ENCODE measurements at regions not wholly inside any gene's neighbourhood (a gene's known extent, or its start where the extent isn't known, plus 50 kb on each side); places are given as distances from the start of the nearest gene placed in this dataset.

DNA sequence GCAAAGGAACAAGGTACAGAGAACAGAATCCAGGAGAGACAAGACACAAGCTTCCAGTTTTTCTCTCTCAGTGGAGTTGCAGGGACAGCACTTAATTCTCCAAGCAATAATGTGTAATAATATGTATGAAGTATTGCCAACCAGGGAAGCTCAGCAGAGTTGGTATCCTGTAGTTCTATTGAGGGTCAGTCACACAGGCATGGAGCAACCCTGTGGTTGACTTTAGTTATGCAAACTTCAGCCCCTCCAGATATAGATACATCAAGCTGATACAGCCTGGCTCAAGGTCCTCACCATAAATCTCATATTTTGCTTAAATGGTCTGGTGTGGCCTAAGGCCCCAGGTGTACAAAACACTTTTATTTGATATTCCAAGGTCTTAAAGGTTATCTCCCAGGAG, 248.6 kb upstream of the EPHA5 start:
- Histone ChIP-seq H3K9ac (ENCODE audit: low read depth, low read length, poor library complexity, severe bottlenecking) (no peak overlapping the region), H3F3A (ENCODE audit: low read depth) (no peaks in the 10 kb centered on the region), H3K27me3 (ENCODE audit: insufficient read depth, low read length, poor library complexity, severe bottlenecking) (no peaks in the 10 kb centered on the region), H3K9me3 (ENCODE audit: insufficient read depth, low read depth, low read length) (no peaks in the 10 kb centered on the region), H2AFZ (ENCODE audit: low read length) (no peak overlapping the region), H3K9me2 (replicated peaks; ENCODE audit: low read depth, low read length) (no peaks in the 10 kb centered on the region), H3K4me1 (ENCODE audit: insufficient read depth, low read length, poor library complexity, severe bottlenecking) (no peaks in the 10 kb centered on the region), H4K20me1 (ENCODE audit: insufficient read depth, low read length, poor library complexity, severe bottlenecking) (no peaks in the 10 kb centered on the region), H3K4me2 (ENCODE audit: low read depth, low read length, poor library complexity, severe bottlenecking) (no peak overlapping the region), H3K36me3 (ENCODE audit: insufficient read depth, low read length) (no peaks in the 10 kb centered on the region), H3K79me2 (ENCODE audit: insufficient read depth, low read length) (no peaks in the 10 kb centered on the region), H3K4me3 (ENCODE audit: low read length, poor library complexity, severe bottlenecking) (no peak overlapping the region)
- TF ChIP-seq, protein P1, sequence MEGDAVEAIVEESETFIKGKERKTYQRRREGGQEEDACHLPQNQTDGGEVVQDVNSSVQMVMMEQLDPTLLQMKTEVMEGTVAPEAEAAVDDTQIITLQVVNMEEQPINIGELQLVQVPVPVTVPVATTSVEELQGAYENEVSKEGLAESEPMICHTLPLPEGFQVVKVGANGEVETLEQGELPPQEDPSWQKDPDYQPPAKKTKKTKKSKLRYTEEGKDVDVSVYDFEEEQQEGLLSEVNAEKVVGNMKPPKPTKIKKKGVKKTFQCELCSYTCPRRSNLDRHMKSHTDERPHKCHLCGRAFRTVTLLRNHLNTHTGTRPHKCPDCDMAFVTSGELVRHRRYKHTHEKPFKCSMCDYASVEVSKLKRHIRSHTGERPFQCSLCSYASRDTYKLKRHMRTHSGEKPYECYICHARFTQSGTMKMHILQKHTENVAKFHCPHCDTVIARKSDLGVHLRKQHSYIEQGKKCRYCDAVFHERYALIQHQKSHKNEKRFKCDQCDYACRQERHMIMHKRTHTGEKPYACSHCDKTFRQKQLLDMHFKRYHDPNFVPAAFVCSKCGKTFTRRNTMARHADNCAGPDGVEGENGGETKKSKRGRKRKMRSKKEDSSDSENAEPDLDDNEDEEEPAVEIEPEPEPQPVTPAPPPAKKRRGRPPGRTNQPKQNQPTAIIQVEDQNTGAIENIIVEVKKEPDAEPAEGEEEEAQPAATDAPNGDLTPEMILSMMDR (conservative IDR thresholded peaks at IDR 0.05; ENCODE audit: low read length), result no peak
- no peak for TF ChIP-seq EZH2phosphoT487 (IDR thresholded peaks at IDR 0.05; ENCODE audit: borderline replicate concordance)

DNA sequence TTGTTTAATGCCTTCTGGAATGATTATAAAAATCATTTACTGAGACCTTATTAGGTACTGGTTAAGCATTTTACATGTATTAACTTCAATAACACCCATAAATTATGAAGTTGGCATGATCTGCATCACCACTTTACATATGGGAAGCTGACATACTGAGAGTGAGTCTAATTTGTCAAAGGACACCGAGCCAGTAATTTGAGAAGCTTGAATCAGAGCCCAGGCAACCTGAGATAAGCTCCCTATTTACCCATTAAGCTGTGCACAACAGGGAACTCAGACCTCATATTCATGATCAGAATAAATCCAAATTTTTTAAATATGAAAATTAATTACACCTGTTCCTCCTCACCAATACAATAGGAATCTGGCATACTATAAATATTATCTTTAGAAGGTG, 247.9 kb upstream of the EPHA5 start:
- Histone ChIP-seq H2AFZ (ENCODE audit: low read length) (no peak overlapping the region), H3K9me3 (ENCODE audit: insufficient read depth, low read depth, low read length) (no peaks in the 10 kb centered on the region), H3K4me1 (ENCODE audit: insufficient read depth, low read length, poor library complexity, severe bottlenecking) (no peaks in the 10 kb centered on the region), H3K4me3 (ENCODE audit: low read length, poor library complexity, severe bottlenecking) (no peak overlapping the region), H3K79me2 (ENCODE audit: insufficient read depth, low read length) (no peaks in the 10 kb centered on the region), H3F3A (ENCODE audit: low read depth) (no peaks in the 10 kb centered on the region), H3K36me3 (ENCODE audit: insufficient read depth, low read length) (no peaks in the 10 kb centered on the region), H3K9me2 (replicated peaks; ENCODE audit: low read depth, low read length) (no peaks in the 10 kb centered on the region), H3K27me3 (ENCODE audit: insufficient read depth, low read length, poor library complexity, severe bottlenecking) (no peaks in the 10 kb centered on the region), H4K20me1 (ENCODE audit: insufficient read depth, low read length, poor library complexity, severe bottlenecking) (no peaks in the 10 kb centered on the region), H3K4me2 (ENCODE audit: low read depth, low read length, poor library complexity, severe bottlenecking) (no peak overlapping the region), H3K9ac (ENCODE audit: low read depth, low read length, poor library complexity, severe bottlenecking) (no peak overlapping the region)
- TF ChIP-seq, protein P1 (conservative IDR thresholded peaks at IDR 0.05; ENCODE audit: low read length), result no peak
- no peak for TF ChIP-seq EZH2phosphoT487 (IDR thresholded peaks at IDR 0.05; ENCODE audit: borderline replicate concordance)

DNA sequence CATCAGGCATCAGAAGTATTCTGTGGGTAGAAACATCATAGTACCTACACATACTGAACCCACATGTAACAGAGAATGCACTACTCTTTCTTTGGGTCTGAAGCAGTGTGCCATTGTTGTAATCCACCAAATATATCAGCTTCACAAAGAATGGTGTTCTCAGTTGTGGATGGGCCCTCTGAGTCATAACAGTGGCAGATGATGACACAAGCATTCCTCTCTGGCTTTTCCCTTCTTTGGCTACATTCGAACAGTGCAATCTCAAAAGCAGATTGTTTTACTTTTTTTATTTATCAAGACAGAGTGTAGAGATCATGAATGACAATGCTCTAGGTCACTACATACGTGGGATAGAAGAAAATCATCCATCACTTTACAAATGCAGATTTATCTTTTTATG, 247.2 kb upstream of the EPHA5 start:
- H3K27me3 ChIP-seq (ENCODE audit: insufficient read depth, low read length, poor library complexity, severe bottlenecking), result no peaks in the 10 kb centered on the region
- no peaks in the 10 kb centered on the region for H3K79me2 ChIP-seq (ENCODE audit: insufficient read depth, low read length)
- no peaks in the 10 kb centered on the region for H3K36me3 ChIP-seq (ENCODE audit: insufficient read depth, low read length)
- H4K20me1 ChIP-seq (ENCODE audit: insufficient read depth, low read length, poor library complexity, severe bottlenecking), result no peaks in the 10 kb centered on the region
- H3K9ac ChIP-seq (ENCODE audit: low read depth, low read length, poor library complexity, severe bottlenecking), result no peak overlapping the region
- H3K9me2 ChIP-seq (replicated peaks; ENCODE audit: low read depth, low read length), result no peaks in the 10 kb centered on the region
- no peaks in the 10 kb centered on the region for H3K9me3 ChIP-seq (ENCODE audit: insufficient read depth, low read depth, low read length)
- H3K4me3 ChIP-seq (ENCODE audit: low read length, poor library complexity, severe bottlenecking), result no peak overlapping the region
- no peaks in the 10 kb centered on the region for H3K4me1 ChIP-seq (ENCODE audit: insufficient read depth, low read length, poor library complexity, severe bottlenecking)
- no peak overlapping the region for H2AFZ ChIP-seq (ENCODE audit: low read length)
- H3K4me2 ChIP-seq (ENCODE audit: low read depth, low read length, poor library complexity, severe bottlenecking), result no peak overlapping the region
- TF ChIP-seq EZH2phosphoT487 (IDR thresholded peaks at IDR 0.05; ENCODE audit: borderline replicate concordance), result no peak
- TF ChIP-seq, protein P1 (conservative IDR thresholded peaks at IDR 0.05; ENCODE audit: low read length), result no peak
- H3F3A ChIP-seq (ENCODE audit: low read depth), result no peaks in the 10 kb centered on the region
